ENCODE measurements at regions not wholly inside any gene's neighbourhood (a gene's known extent, or its start where the extent isn't known, plus 50 kb on each side); places are given as distances from the start of the nearest gene placed in this dataset.
"Not testable (repeated sequence)": the region's sequence is repeated elsewhere in the genome, so short reads cannot be mapped to it uniquely, and the experiment has no call there.

GRCh38 chr22:12384612-12385011, 3143.4 kb upstream of the OR11H1 start:
- H3K4me3 ChIP-seq; H3K27ac ChIP-seq (replicated peaks); H3K4me1 ChIP-seq; DNase-seq; H3K27me3 ChIP-seq (ENCODE audit: low read depth); H3K36me3 ChIP-seq; intact Hi-C loops (cut with micrococcal nuclease): not testable (repeated sequence)
- H3K9me3 ChIP-seq (replicated peaks), result peaks cover 78% of the 10 kb centered on the region

GRCh38 chr22:12388824-12389800, 3138.9 kb upstream of the OR11H1 start:
- peaks cover 81% of the 10 kb centered on the region for H3K9me3 ChIP-seq (replicated peaks)
- intact Hi-C loops (cut with micrococcal nuclease), result not testable (repeated sequence)

DNA sequence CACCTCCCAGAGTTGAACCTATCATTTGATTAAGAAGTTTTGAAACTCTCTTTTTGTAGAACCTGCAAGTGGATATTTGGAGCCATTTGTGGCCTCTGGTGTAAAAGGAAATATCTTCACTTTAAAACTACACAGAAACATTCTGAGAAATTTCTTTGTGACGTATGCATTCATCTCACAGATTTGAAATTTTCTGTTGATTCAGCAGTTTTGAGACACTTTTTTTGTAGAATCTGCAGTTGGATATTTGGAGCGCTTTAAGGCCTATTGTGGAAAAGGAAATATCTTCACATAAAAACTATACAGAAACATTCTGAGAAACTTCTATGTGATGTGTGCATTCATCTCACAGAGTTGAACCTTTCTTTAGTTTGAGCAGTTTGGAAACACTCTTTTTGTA, 3130.7 kb upstream of the OR11H1 start:
- H3K36me3 ChIP-seq; H3K27me3 ChIP-seq (ENCODE audit: low read depth); H3K27ac ChIP-seq (replicated peaks); DNase-seq; H3K4me3 ChIP-seq; H3K4me1 ChIP-seq; intact Hi-C loops (cut with micrococcal nuclease): not testable (repeated sequence)
- H3K9me3 ChIP-seq (replicated peaks), result peaks cover 46% of the 10 kb centered on the region

More at GRCh38 chr22:12388824-12389800, 3138.9 kb upstream of the OR11H1 start:
- not testable (repeated sequence) for H3K36me3 ChIP-seq; H3K4me1 ChIP-seq; H3K27ac ChIP-seq (replicated peaks); H3K4me3 ChIP-seq; H3K27me3 ChIP-seq (ENCODE audit: low read depth)
- DNase-seq, result peak; percentile 8

DNA sequence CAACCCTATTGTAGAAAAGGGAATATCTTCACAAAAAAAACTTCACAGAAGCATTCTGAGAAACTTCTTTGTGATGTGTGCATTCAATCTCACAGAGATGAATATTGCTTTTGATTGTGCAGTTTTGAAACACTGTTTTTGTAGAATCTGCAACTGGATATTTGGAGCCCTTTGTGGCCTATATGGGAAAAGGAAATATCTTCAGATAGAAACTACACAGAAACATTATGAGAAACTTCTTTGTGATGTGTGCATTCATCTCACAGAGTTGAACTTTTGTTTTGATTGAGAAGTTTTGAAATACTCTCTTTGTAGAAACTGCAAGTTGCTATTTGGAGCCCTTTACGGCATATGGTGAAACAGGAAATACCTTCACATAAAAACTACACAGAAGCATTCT, 3126.1 kb upstream of the OR11H1 start:
- peaks cover 18% of the 10 kb centered on the region for H3K9me3 ChIP-seq (replicated peaks)
- not testable (repeated sequence) for H3K27ac ChIP-seq (replicated peaks)

DNA sequence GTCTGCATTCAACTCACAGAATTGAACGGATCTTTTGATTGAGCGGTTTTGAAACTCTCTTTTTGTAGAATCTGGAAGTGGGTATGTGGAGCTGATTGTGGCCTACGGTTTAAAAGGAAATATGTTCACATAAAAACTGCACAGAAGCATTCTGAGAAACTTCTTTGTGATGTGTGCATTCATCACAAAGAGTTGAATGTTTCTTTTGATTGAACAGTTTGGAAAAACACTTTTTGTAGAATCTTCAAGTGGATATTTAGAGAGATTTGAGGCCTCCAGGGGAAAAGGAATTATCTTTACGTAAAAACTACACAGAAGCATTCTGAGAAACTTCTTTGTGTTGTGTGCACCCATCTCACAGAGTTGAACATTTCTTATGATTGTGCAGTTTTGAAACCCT, 3125.5 kb upstream of the OR11H1 start:
- H3K27ac ChIP-seq (replicated peaks); DNase-seq; H3K4me3 ChIP-seq; intact Hi-C loops (cut with micrococcal nuclease); H3K36me3 ChIP-seq; H3K27me3 ChIP-seq (ENCODE audit: low read depth); H3K4me1 ChIP-seq: not testable (repeated sequence)
- H3K9me3 ChIP-seq (replicated peaks), result peaks cover 23% of the 10 kb centered on the region

More for the DNA sequence above, 3126.1 kb upstream of the OR11H1 start:
- H3K4me1 ChIP-seq; H3K27me3 ChIP-seq (ENCODE audit: low read depth); intact Hi-C loops (cut with micrococcal nuclease); H3K4me3 ChIP-seq; H3K36me3 ChIP-seq; DNase-seq: not testable (repeated sequence)

DNA sequence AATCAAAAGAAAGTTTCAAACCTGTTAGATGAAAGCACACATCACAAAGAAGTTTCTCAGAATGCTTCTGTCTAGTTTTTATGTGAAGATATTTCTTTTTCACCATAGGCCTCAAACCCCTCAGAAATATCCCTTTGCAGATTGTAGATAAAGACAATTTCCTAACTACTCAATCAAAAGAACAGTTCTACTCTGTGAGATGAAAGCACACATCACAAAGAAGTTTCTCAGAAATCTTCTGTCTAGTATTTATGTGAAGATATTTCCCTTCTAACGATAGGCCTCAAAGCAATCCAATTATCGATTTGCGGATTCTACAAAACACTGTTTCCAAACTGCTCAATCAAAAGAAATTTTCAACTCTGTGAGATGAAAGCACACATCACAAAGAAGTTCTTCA, 3092.1 kb upstream of the OR11H1 start:
- H3K36me3 ChIP-seq; H3K4me1 ChIP-seq; H3K27me3 ChIP-seq (ENCODE audit: low read depth); H3K27ac ChIP-seq (replicated peaks); intact Hi-C loops (cut with micrococcal nuclease); DNase-seq; H3K4me3 ChIP-seq: not testable (repeated sequence)
- H3K9me3 ChIP-seq (replicated peaks), result peaks cover 73% of the 10 kb centered on the region

Measured in left ventricle myocardium inferior (tissue), 1 donor.